ENCODE measurements at regions not wholly inside any gene's neighbourhood (a gene's known extent, or its start where the extent isn't known, plus 50 kb on each side); places are given as distances from the start of the nearest gene placed in this dataset.

DNA sequence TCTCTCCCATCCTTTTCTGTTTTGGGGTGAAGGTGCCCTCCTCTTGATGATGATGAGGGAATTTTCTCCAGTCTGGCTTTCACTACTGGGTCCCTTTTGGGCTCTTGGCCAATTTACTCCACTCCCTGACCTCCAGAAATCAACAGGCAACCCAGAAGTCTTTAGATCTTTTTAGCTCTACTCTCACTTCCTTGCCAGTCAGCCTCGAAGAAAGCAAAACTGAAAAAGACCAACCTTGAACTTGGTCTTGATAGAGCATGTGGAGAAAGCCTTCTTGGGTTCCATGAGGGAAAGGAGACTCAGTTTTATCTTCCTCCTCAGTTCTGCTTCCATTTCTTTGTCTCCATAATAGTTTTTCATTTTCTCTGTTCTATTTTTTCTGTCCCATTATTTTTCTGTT lies 91.4 kb upstream of the NPVF start:
- TF ChIP-seq POLR2AphosphoS5 (IDR thresholded peaks at IDR 0.05) (no peak), POLR2A (IDR thresholded peaks at IDR 0.05) (no peak)
- TF ChIP-seq, protein P1, sequence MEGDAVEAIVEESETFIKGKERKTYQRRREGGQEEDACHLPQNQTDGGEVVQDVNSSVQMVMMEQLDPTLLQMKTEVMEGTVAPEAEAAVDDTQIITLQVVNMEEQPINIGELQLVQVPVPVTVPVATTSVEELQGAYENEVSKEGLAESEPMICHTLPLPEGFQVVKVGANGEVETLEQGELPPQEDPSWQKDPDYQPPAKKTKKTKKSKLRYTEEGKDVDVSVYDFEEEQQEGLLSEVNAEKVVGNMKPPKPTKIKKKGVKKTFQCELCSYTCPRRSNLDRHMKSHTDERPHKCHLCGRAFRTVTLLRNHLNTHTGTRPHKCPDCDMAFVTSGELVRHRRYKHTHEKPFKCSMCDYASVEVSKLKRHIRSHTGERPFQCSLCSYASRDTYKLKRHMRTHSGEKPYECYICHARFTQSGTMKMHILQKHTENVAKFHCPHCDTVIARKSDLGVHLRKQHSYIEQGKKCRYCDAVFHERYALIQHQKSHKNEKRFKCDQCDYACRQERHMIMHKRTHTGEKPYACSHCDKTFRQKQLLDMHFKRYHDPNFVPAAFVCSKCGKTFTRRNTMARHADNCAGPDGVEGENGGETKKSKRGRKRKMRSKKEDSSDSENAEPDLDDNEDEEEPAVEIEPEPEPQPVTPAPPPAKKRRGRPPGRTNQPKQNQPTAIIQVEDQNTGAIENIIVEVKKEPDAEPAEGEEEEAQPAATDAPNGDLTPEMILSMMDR (IDR thresholded peaks at IDR 0.05) = no peak

Data from breast epithelium (tissue), 3 donors.